Right lobe of liver (tissue), 6 donors: ENCODE measurements at regions not wholly inside any gene's neighbourhood (a gene's known extent, or its start where the extent isn't known, plus 50 kb on each side); places are given as distances from the start of the nearest gene placed in this dataset.

Experiments used
- ATAC-seq, 4 donors: fragments of 200-7000 bp; cut with Tn5 transposase; one replicate each; pipeline ENCODE4 v1.9.1; 2020; ENCODE audit warnings: mild to moderate bottlenecking in 4 of 4, moderate library complexity in 4 of 4
- DNase-seq, 3 donors: peaks; one replicate each; pipeline ENCODE4 v3.0.0-alpha.2; 2020
- H3K27ac ChIP-seq, 3 donors: fragments of 200-600 bp; one replicate each; pipeline ENCODE4 v1.8.0; 2022
- H3K27me3 ChIP-seq, 2 donors: fragments of 200-600 bp; one replicate each; pipeline ENCODE4 v1.8.0; 2022
- H3K36me3 ChIP-seq, 4 donors: fragments of 200-600 bp; sonication (generic) in 1 of 4; one replicate each; pipeline versions ENCODE4 v1.5.1 to v1.8.0; 2017 to 2022; ENCODE audit warnings: control low read depth in 1 of 4
- H3K4me1 ChIP-seq, 4 donors: fragments of 200-600 bp; sonication (generic) in 1 of 4; one replicate each; pipeline versions ENCODE4 v1.5.1 to v1.8.0; 2017 to 2022; ENCODE audit warnings: control low read depth in 1 of 4
- H3K4me3 ChIP-seq, 3 donors: fragments of 200-600 bp; one replicate each; pipeline ENCODE4 v1.8.0; 2022
- H3K9me3 ChIP-seq, 4 donors: fragments of 200-600 bp; sonication (generic) in 1 of 4; one replicate each; pipeline versions ENCODE4 v1.5.1 to v1.8.0; 2017 to 2022; ENCODE audit warnings: control low read depth in 1 of 4
- CTCF ChIP-seq, 4 donors: fragments of 200-600 bp in 3 of 4; fragments of 450-650 bp in 1 of 4; IDR thresholded peaks; one replicate each; pipeline versions ENCODE4 v1.5.1 to v1.8.0; 2016 to 2022; ENCODE audit warnings: antibody characterized with exemption in 4 of 4, mild to moderate bottlenecking in 2 of 4
- POLR2A ChIP-seq: fragments of 450-650 bp; IDR thresholded peaks from one replicate; pipeline ENCODE4 v1.6.1; 2017; ENCODE audit warnings: antibody characterized with exemption, mild to moderate bottlenecking
- WGBS: methylation state at CpG from one replicate; pipeline ENCODE4 v1.1.6; 2018; ENCODE audit warnings: low coverage, low lambda C conversion rate; ENCODE audit not compliant: insufficient coverage; ENCODE audit errors: missing lambda C conversion rate; 5-methylcytosine and 5-hydroxymethylcytosine counted together
- intact Hi-C, 2 donors: fragments of 100-400 bp; cut with DNase I; formaldehyde crosslinking; loops; one replicate each; pipeline versions ENCODE4 v1.11.2 to v1.14.1; 2022
- donor health status: DM: no; HTN: yes; CAD: no.
- donor health status: DM: no; HTN: no; CAD: no.
- donor health status: DM: no; HTN: no; CAD: no.
- donor health status: DM: no; HTN: yes; CAD: no.
- donor health status: DM: no; HTN: yes; CAD: no.

- WGBS: 32% methylated on average over 5 of the region's 11 CpGs
- Histone ChIP-seq H3K27ac (no peak overlapping the region), H3K36me3 (no peaks in the 10 kb centered on the region), H3K9me3 (no peaks in the 10 kb centered on the region), H3K4me1 (no peaks in the 10 kb centered on the region), H3K4me3 (no peak overlapping the region), H3K27me3 (no peaks in the 10 kb centered on the region)
- no peak for DNase-seq
- ATAC-seq: no peak
- intact Hi-C loops: no loop called here
- no peak for TF ChIP-seq CTCF (IDR thresholded peaks at IDR 0.05)
- no peak for TF ChIP-seq POLR2A
Observed at GRCh38 chr19:30708416-30709178, 336.4 kb downstream of the ZNF536 start.

- Histone ChIP-seq H3K9me3 (no peaks in the 10 kb centered on the region), H3K4me3 (no peak overlapping the region), H3K36me3 (no peaks in the 10 kb centered on the region), H3K27ac (no peak overlapping the region), H3K4me1 (no peaks in the 10 kb centered on the region), H3K27me3 (no peaks in the 10 kb centered on the region)
- TF ChIP-seq POLR2A (no peak), CTCF (IDR thresholded peaks at IDR 0.05) (no peak)
- intact Hi-C loops: no loop called here
- WGBS: 93% methylated on average over 4 of the region's 4 CpGs
- DNase-seq (no peak), ATAC-seq (no peak)
Observed at GRCh38 chr19:30704771-30705330, 332.7 kb downstream of the ZNF536 start.

GRCh38 chr19:30703645-30704044 lies 331.5 kb downstream of the ZNF536 start:
- H3K4me1 ChIP-seq: no peaks in the 10 kb centered on the region
- TF ChIP-seq POLR2A: no peak
- no peak for TF ChIP-seq CTCF (IDR thresholded peaks at IDR 0.05)

GRCh38 chr19:30701178-30701577 lies 329.0 kb downstream of the ZNF536 start:
- no peak overlapping the region for H3K27ac ChIP-seq
- intact Hi-C loops: no loop called here
- H3K27me3 ChIP-seq: peaks cover 0 to 5% of the 10 kb centered on the region in 2 donors
- H3K4me1 ChIP-seq: no peaks in the 10 kb centered on the region
- H3K9me3 ChIP-seq: no peaks in the 10 kb centered on the region
- no peak for TF ChIP-seq CTCF (IDR thresholded peaks at IDR 0.05)
- TF ChIP-seq POLR2A: no peak
- H3K36me3 ChIP-seq: no peaks in the 10 kb centered on the region
- DNase-seq (no peak), ATAC-seq (no peak)
- WGBS: 82% methylated on average over 2 of the region's 2 CpGs
- no peak overlapping the region for H3K4me3 ChIP-seq

More at GRCh38 chr19:30703645-30704044, 331.5 kb downstream of the ZNF536 start:
- H3K9me3 ChIP-seq: no peaks in the 10 kb centered on the region
- H3K27ac ChIP-seq: no peak overlapping the region
- no peaks in the 10 kb centered on the region for H3K36me3 ChIP-seq
- DNase-seq (no peak), ATAC-seq (no peak)
- 75% methylated on average over 4 of the region's 4 CpGs for WGBS
- intact Hi-C loops: no loop called here
- H3K27me3 ChIP-seq: no peaks in the 10 kb centered on the region
- no peak overlapping the region for H3K4me3 ChIP-seq
